ENCODE measurements at regions not wholly inside any gene's neighbourhood (a gene's known extent, or its start where the extent isn't known, plus 50 kb on each side); places are given as distances from the start of the nearest gene placed in this dataset.
A peak's percentile ranks its signal among the peaks of the same experiment; 100 is the strongest.

GRCh38 chr12:24055747-24056146 lies 106.3 kb upstream of the SOX5 start:
- no peak for DNase-seq (ENCODE audit: low read depth)
- TF ChIP-seq, protein P1, sequence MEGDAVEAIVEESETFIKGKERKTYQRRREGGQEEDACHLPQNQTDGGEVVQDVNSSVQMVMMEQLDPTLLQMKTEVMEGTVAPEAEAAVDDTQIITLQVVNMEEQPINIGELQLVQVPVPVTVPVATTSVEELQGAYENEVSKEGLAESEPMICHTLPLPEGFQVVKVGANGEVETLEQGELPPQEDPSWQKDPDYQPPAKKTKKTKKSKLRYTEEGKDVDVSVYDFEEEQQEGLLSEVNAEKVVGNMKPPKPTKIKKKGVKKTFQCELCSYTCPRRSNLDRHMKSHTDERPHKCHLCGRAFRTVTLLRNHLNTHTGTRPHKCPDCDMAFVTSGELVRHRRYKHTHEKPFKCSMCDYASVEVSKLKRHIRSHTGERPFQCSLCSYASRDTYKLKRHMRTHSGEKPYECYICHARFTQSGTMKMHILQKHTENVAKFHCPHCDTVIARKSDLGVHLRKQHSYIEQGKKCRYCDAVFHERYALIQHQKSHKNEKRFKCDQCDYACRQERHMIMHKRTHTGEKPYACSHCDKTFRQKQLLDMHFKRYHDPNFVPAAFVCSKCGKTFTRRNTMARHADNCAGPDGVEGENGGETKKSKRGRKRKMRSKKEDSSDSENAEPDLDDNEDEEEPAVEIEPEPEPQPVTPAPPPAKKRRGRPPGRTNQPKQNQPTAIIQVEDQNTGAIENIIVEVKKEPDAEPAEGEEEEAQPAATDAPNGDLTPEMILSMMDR (conservative IDR thresholded peaks at IDR 0.05; ENCODE audit: low read depth, low read length): no peak
- no peak overlapping the region for H3K4me3 ChIP-seq (ENCODE audit: low read depth, low read length)

DNA sequence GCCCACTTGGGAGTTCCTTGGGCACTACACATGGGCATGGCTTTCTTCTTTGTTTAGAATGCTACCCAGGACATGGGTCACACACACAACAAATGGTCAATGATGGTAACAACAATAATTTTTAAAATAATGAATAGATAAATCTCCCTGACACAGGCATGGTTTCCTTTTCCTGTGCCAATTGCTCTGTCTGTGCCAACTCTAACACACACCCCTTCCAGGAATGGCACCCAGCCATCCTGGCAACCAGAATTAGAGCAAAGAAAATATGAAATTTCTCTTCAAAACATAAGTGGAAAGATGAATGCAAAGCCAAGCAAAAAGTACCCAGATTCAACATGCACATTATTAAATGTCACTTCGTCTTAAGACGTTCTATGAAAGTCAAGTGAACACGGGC lies 104.9 kb upstream of the SOX5 start:
- no peak for DNase-seq (ENCODE audit: low read depth)
- TF ChIP-seq, protein P1 (conservative IDR thresholded peaks at IDR 0.05; ENCODE audit: low read depth, low read length): no peak
- no peak overlapping the region for H3K4me3 ChIP-seq (ENCODE audit: low read depth, low read length)

- no peak overlapping the region for H3K4me3 ChIP-seq (ENCODE audit: low read depth, low read length)
- TF ChIP-seq, protein P1 (conservative IDR thresholded peaks at IDR 0.05; ENCODE audit: low read depth, low read length): no peak
- DNase-seq (ENCODE audit: low read depth): peak; percentile 84
Measured at GRCh38 chr12:24049728-24050127, 100.3 kb upstream of the SOX5 start.

- TF ChIP-seq, protein P1 (conservative IDR thresholded peaks at IDR 0.05; ENCODE audit: low read depth, low read length): no peak
- no peak overlapping the region for H3K4me3 ChIP-seq (ENCODE audit: low read depth, low read length)
- no peak for DNase-seq (ENCODE audit: low read depth)
Measured at GRCh38 chr12:24049101-24049500, 99.6 kb upstream of the SOX5 start.

DNA sequence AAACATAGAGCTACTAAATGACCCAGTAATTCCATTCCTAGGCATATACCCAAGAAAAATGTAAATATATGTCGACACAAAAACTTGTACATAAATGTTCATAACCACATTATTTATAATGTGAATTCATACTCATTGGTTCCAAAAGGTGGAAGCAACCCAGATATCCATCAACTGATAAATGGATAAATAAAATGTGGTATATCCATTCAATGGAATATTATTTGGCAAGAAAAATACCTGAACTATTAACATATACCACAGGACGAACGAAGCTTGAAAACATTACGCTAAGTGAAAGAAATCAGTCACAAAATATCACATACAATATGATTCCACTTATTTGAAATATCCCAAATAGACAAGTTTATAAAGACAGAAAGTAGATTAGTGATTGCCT lies 99.0 kb upstream of the SOX5 start:
- H3K4me3 ChIP-seq (ENCODE audit: low read depth, low read length): no peak overlapping the region
- TF ChIP-seq, protein P1 (conservative IDR thresholded peaks at IDR 0.05; ENCODE audit: low read depth, low read length): no peak
- no peak for DNase-seq (ENCODE audit: low read depth)

- TF ChIP-seq, protein P1 (conservative IDR thresholded peaks at IDR 0.05; ENCODE audit: low read depth, low read length): no peak
- DNase-seq (ENCODE audit: low read depth): peak; percentile 35
- H3K4me3 ChIP-seq (ENCODE audit: low read depth, low read length): no peak overlapping the region
Measured at GRCh38 chr12:24047326-24047725, 97.9 kb upstream of the SOX5 start.

GRCh38 chr12:24045816-24046257 lies 96.4 kb upstream of the SOX5 start:
- DNase-seq (ENCODE audit: low read depth): peak; percentile 93
- no peak overlapping the region for H3K4me3 ChIP-seq (ENCODE audit: low read depth, low read length)
- TF ChIP-seq, protein P1 (conservative IDR thresholded peaks at IDR 0.05; ENCODE audit: low read depth, low read length): no peak

All from choroid plexus epithelial cell (primary cell).